GM19438 (cell line): ENCODE measurements at regions not wholly inside any gene's neighbourhood (a gene's known extent, or its start where the extent isn't known, plus 50 kb on each side); places are given as distances from the start of the nearest gene placed in this dataset.

ENCODE experiments used
- ATAC-seq: cut with Tn5 transposase; IDR thresholded peaks from one replicate; pipeline ENCODE4 v1.9.1; 2021; ENCODE audit warnings: low read depth; ENCODE audit not compliant: unreplicated experiment

GRCh38 chr13:74045583-74045982 lies 88.6 kb downstream of the KLF12 start:
- ATAC-seq, result no peak

- no peak for ATAC-seq
These were observed 91.0 kb downstream of the KLF12 start for GRCh38 chr13:74043237-74043636.

GRCh38 chr13:74040200-74040599 lies 94.0 kb downstream of the KLF12 start:
- peak; percentile 84 for ATAC-seq

GRCh38 chr13:74039667-74040066 lies 94.5 kb downstream of the KLF12 start:
- no peak for ATAC-seq

GRCh38 chr13:74039154-74039553 lies 95.0 kb downstream of the KLF12 start:
- ATAC-seq, result no peak

GRCh38 chr13:74037762-74038161 lies 96.4 kb downstream of the KLF12 start:
- ATAC-seq, result no peak

GRCh38 chr13:74036373-74036772 lies 97.8 kb downstream of the KLF12 start:
- ATAC-seq, result no peak

GRCh38 chr13:74035896-74036295 lies 98.3 kb downstream of the KLF12 start:
- no peak for ATAC-seq

- ATAC-seq, result no peak
These were observed 101.9 kb downstream of the KLF12 start for GRCh38 chr13:74032325-74032724.

- peak; percentile 39 for ATAC-seq
These were observed 106.9 kb downstream of the KLF12 start for GRCh38 chr13:74027161-74027779.

- ATAC-seq, result peak; percentile 89
These were observed 107.5 kb downstream of the KLF12 start for GRCh38 chr13:74026753-74027152.

GRCh38 chr13:74025369-74025768 lies 108.8 kb downstream of the KLF12 start:
- no peak for ATAC-seq

- ATAC-seq, result no peak
These were observed 109.3 kb downstream of the KLF12 start for GRCh38 chr13:74024856-74025255.

- no peak for ATAC-seq
These were observed 109.9 kb downstream of the KLF12 start for GRCh38 chr13:74024314-74024713.

- ATAC-seq, result no peak
These were observed 110.7 kb downstream of the KLF12 start for GRCh38 chr13:74023484-74023883.

GRCh38 chr13:74021505-74021904 lies 112.7 kb downstream of the KLF12 start:
- no peak for ATAC-seq

- no peak for ATAC-seq
These were observed 116.2 kb downstream of the KLF12 start for GRCh38 chr13:74018062-74018431.

- ATAC-seq, result peak; percentile 79
These were observed 116.7 kb downstream of the KLF12 start for GRCh38 chr13:74017301-74018061.

GRCh38 chr13:74015137-74015536 lies 119.1 kb downstream of the KLF12 start:
- ATAC-seq, result no peak

GRCh38 chr13:74009100-74009668 lies 125.0 kb downstream of the KLF12 start:
- no peak for ATAC-seq

- ATAC-seq, result no peak
These were observed 127.5 kb downstream of the KLF12 start for GRCh38 chr13:74006666-74007065.
